HL-60 (cell line): ENCODE measurements at regions not wholly inside any gene's neighbourhood (a gene's known extent, or its start where the extent isn't known, plus 50 kb on each side); places are given as distances from the start of the nearest gene placed in this dataset.

ENCODE experiments used
- DNase-seq, 2 experiments: peaks; one replicate each; pipeline ENCODE4 v3.0.0-alpha.2; 2010 to 2020; ENCODE audit warnings: low read depth in 1 of 2, low spot score in 1 of 2
- H3K27ac ChIP-seq: fragments of 250-450 bp; sonication (Bioruptor Pico); replicated peaks from 2 replicates; pipeline ENCODE4 v1.5.1; 2020; ENCODE audit warnings: mild to moderate bottlenecking, moderate library complexity
- H3K27me3 ChIP-seq: fragments of 250-450 bp; sonication (Bioruptor Pico); 2 replicates; pipeline ENCODE4 v1.5.1; 2021; ENCODE audit warnings: mild to moderate bottlenecking, moderate library complexity; ENCODE audit not compliant: insufficient read depth, poor library complexity, severe bottlenecking
- H3K4me3 ChIP-seq: replicated peaks from 2 replicates; pipeline ENCODE4 v1.5.1; 2011; ENCODE audit warnings: mild to moderate bottlenecking, control low read depth, low read length; ENCODE audit not compliant: insufficient read depth
- GABPA ChIP-seq: IDR thresholded peaks from 2 replicates; pipeline ENCODE4 v1.6.1; 2012; ENCODE audit warnings: low read depth
- POLR2AphosphoS5 ChIP-seq: IDR thresholded peaks from 2 replicates; pipeline ENCODE4 v1.6.1; 2012; ENCODE audit warnings: low read depth
- REST ChIP-seq: IDR thresholded peaks from 2 replicates; pipeline ENCODE4 v1.6.1; 2012; ENCODE audit warnings: low read depth; ENCODE audit not compliant: insufficient replicate concordance
- SPI1 ChIP-seq: IDR thresholded peaks from 2 replicates; pipeline ENCODE4 v1.6.1; 2012; ENCODE audit warnings: low read depth, mild to moderate bottlenecking, borderline replicate concordance
- TF ChIP-seq, protein P1 (sequence below): IDR thresholded peaks from one replicate; pipeline ENCODE4 v1.5.1; 2011; ENCODE audit warnings: low read length, control low read depth, inconsistent platforms; ENCODE audit not compliant: insufficient read depth

DNA sequence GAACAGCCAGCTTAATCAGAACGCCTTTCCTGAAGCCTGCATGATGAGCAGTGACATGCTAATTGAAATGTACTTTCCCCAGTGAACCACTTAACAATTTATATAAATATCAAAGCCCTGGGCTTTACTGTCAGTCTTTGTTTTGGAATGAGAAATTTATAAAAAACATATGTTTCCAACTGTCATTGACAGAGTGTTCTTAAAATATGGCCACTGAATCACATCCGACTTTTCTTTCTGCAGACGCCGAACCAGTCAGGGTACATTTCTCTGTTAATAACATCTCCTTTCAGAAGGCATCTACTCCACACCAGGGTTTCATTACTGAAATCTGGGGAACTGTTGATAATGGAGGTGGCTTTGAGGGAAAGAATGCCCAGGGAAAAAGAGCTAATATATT, 343.7 kb downstream of the INSIG2 start:
- TF ChIP-seq GABPA (no peak), SPI1 (no peak)
- no peak overlapping the region for H3K4me3 ChIP-seq
- H3K27me3 ChIP-seq: peaks cover 2% of the 10 kb centered on the region
- no peak for DNase-seq
- no peak overlapping the region for H3K27ac ChIP-seq

DNA sequence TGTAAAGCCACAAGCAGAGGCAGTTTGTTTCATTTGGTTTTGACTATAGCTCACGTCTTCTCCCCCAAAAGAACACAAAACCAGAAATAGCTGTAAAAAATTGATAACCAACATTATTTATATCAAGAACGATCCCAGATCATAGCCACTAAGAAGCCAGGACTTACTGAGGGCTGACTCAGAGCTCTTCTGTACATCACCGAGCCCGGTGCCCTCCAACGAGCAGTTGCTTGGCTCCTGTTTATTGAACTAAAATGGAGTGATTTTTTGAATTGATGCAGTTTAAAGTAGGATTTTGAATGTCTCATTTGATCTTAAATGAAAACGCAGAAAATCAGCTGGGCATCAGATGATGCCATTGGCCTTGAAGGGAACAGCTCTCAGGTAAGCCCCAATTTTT, 343.3 kb downstream of the INSIG2 start:
- no peak for DNase-seq
- TF ChIP-seq, protein P1, sequence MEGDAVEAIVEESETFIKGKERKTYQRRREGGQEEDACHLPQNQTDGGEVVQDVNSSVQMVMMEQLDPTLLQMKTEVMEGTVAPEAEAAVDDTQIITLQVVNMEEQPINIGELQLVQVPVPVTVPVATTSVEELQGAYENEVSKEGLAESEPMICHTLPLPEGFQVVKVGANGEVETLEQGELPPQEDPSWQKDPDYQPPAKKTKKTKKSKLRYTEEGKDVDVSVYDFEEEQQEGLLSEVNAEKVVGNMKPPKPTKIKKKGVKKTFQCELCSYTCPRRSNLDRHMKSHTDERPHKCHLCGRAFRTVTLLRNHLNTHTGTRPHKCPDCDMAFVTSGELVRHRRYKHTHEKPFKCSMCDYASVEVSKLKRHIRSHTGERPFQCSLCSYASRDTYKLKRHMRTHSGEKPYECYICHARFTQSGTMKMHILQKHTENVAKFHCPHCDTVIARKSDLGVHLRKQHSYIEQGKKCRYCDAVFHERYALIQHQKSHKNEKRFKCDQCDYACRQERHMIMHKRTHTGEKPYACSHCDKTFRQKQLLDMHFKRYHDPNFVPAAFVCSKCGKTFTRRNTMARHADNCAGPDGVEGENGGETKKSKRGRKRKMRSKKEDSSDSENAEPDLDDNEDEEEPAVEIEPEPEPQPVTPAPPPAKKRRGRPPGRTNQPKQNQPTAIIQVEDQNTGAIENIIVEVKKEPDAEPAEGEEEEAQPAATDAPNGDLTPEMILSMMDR: no peak
- TF ChIP-seq REST (no peak), SPI1 (no peak), GABPA (no peak), POLR2AphosphoS5 (no peak)
- Histone ChIP-seq H3K4me3 (no peak overlapping the region), H3K27me3 (peaks cover 2% of the 10 kb centered on the region), H3K27ac (no peak overlapping the region)

- DNase-seq: no peak
- no peak overlapping the region for H3K27ac ChIP-seq
- TF ChIP-seq REST (no peak), GABPA (no peak), SPI1 (no peak), POLR2AphosphoS5 (no peak)
- TF ChIP-seq, protein P1: no peak
- peaks cover 2% of the 10 kb centered on the region for H3K27me3 ChIP-seq
- no peak overlapping the region for H3K4me3 ChIP-seq
These were observed 342.9 kb downstream of the INSIG2 start for GRCh38 chr2:118431165-118431517.

DNA sequence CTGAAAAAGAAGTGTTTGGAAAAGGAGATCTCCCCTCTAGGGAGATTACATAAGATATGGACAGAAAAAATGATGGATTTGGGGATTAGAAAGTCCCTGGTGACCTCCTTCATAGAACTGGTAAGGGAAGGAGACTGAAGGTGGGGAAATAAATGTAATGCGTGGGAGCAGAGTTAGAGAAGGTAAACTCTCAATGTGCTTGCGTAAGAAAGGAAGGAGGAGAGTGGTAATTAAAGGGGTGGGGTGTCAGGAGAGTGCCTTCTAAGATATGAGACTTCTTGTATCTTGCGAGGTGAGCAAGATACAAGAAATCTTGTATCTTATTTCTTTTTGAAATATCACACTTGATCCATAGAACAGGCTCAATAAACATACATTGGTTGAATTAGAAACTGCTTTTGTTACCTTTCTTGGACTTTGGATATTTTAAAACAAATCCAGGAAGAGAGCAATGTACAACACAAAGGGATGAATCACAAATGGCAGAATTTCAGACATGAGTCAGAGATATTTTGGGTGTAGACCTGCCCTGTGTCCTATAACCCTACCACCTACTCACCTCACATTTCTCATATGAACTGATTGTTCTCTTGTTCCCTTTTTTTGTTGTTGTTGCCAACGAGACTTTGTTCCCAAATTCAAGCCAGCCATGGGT, 342.4 kb downstream of the INSIG2 start:
- Histone ChIP-seq H3K4me3 (no peak overlapping the region), H3K27ac (no peak overlapping the region), H3K27me3 (peaks cover 2% of the 10 kb centered on the region)
- no peak for DNase-seq
- TF ChIP-seq REST (no peak), GABPA (no peak), SPI1 (no peak), POLR2AphosphoS5 (no peak)
- TF ChIP-seq, protein P1: no peak
